ENCODE measurements at regions not wholly inside any gene's neighbourhood (a gene's known extent, or its start where the extent isn't known, plus 50 kb on each side); places are given as distances from the start of the nearest gene placed in this dataset.

GRCh38 chr10:59577984-59578383 is 131.7 kb downstream of the SLC16A9 start:
- no peak overlapping the region for H2AFZ ChIP-seq (ENCODE audit: low read length)

GRCh38 chr10:59575269-59575668 is 134.4 kb downstream of the SLC16A9 start:
- no peaks in the 10 kb centered on the region for H3K36me3 ChIP-seq (replicated peaks; ENCODE audit: insufficient read depth, low read length)
- TF ChIP-seq EZH2phosphoT487 (IDR thresholded peaks at IDR 0.05; ENCODE audit: low read length) (no peak), EZH2 (optimal IDR thresholded peaks at IDR 0.05; ENCODE audit: low read depth, low read length) (no peak), CTCF (IDR thresholded peaks at IDR 0.05; ENCODE audit: low read length) (no peak)
- no peak overlapping the region for H3K9ac ChIP-seq (ENCODE audit: low read length)
- H3K27ac ChIP-seq (ENCODE audit: low read length): no peak overlapping the region
- DNase-seq: no peak
- no peak overlapping the region for H3K4me3 ChIP-seq (ENCODE audit: low read length)
- no peak overlapping the region for H3K4me2 ChIP-seq (ENCODE audit: low read depth, low read length)
- no peaks in the 10 kb centered on the region for H3F3A ChIP-seq (ENCODE audit: insufficient read depth, low read length)
- no peak overlapping the region for H2AFZ ChIP-seq (ENCODE audit: low read length)
- no peaks in the 10 kb centered on the region for H3K27me3 ChIP-seq (replicated peaks; ENCODE audit: insufficient read depth, low read length)
- H3K9me2 ChIP-seq (replicated peaks; ENCODE audit: insufficient read depth, low read length): no peaks in the 10 kb centered on the region
- H3K79me2 ChIP-seq (ENCODE audit: low read length): no peaks in the 10 kb centered on the region
- no peaks in the 10 kb centered on the region for H3K9me3 ChIP-seq (replicated peaks; ENCODE audit: insufficient read depth, low read length)
- H4K20me1 ChIP-seq (ENCODE audit: insufficient read depth, low read length): no peaks in the 10 kb centered on the region
- H3K4me1 ChIP-seq (ENCODE audit: low read length): no peaks in the 10 kb centered on the region

More at GRCh38 chr10:59577984-59578383, 131.7 kb downstream of the SLC16A9 start:
- Histone ChIP-seq H3K4me1 (ENCODE audit: low read length) (no peaks in the 10 kb centered on the region), H3K36me3 (replicated peaks; ENCODE audit: insufficient read depth, low read length) (no peaks in the 10 kb centered on the region), H3F3A (ENCODE audit: insufficient read depth, low read length) (no peaks in the 10 kb centered on the region), H3K4me3 (ENCODE audit: low read length) (no peak overlapping the region), H3K79me2 (ENCODE audit: low read length) (no peaks in the 10 kb centered on the region), H3K27ac (ENCODE audit: low read length) (no peak overlapping the region), H3K4me2 (ENCODE audit: low read depth, low read length) (no peak overlapping the region), H3K9ac (ENCODE audit: low read length) (no peak overlapping the region), H3K27me3 (replicated peaks; ENCODE audit: insufficient read depth, low read length) (no peaks in the 10 kb centered on the region), H3K9me3 (replicated peaks; ENCODE audit: insufficient read depth, low read length) (no peaks in the 10 kb centered on the region), H4K20me1 (ENCODE audit: insufficient read depth, low read length) (no peaks in the 10 kb centered on the region), H3K9me2 (replicated peaks; ENCODE audit: insufficient read depth, low read length) (no peaks in the 10 kb centered on the region)
- TF ChIP-seq EZH2phosphoT487 (IDR thresholded peaks at IDR 0.05; ENCODE audit: low read length) (no peak), EZH2 (optimal IDR thresholded peaks at IDR 0.05; ENCODE audit: low read depth, low read length) (no peak), CTCF (IDR thresholded peaks at IDR 0.05; ENCODE audit: low read length) (no peak)
- DNase-seq: no peak

GRCh38 chr10:59563531-59563930 is 146.1 kb downstream of the SLC16A9 start:
- H3K9me2 ChIP-seq (replicated peaks; ENCODE audit: insufficient read depth, low read length): no peaks in the 10 kb centered on the region
- H4K20me1 ChIP-seq (ENCODE audit: insufficient read depth, low read length): no peaks in the 10 kb centered on the region
- TF ChIP-seq EZH2 (optimal IDR thresholded peaks at IDR 0.05; ENCODE audit: low read depth, low read length): no peak
- no peak for TF ChIP-seq EZH2phosphoT487 (IDR thresholded peaks at IDR 0.05; ENCODE audit: low read length)
- TF ChIP-seq CTCF (IDR thresholded peaks at IDR 0.05; ENCODE audit: low read length): no peak
- no peak overlapping the region for H2AFZ ChIP-seq (ENCODE audit: low read length)
- no peak overlapping the region for H3K4me3 ChIP-seq (ENCODE audit: low read length)
- H3F3A ChIP-seq (ENCODE audit: insufficient read depth, low read length): no peaks in the 10 kb centered on the region
- H3K79me2 ChIP-seq (ENCODE audit: low read length): no peaks in the 10 kb centered on the region
- no peak for DNase-seq
- no peaks in the 10 kb centered on the region for H3K36me3 ChIP-seq (replicated peaks; ENCODE audit: insufficient read depth, low read length)
- H3K4me1 ChIP-seq (ENCODE audit: low read length): no peaks in the 10 kb centered on the region
- H3K27ac ChIP-seq (ENCODE audit: low read length): no peak overlapping the region
- H3K9ac ChIP-seq (ENCODE audit: low read length): no peak overlapping the region
- H3K4me2 ChIP-seq (ENCODE audit: low read depth, low read length): no peak overlapping the region
- H3K27me3 ChIP-seq (replicated peaks; ENCODE audit: insufficient read depth, low read length): no peaks in the 10 kb centered on the region
- H3K9me3 ChIP-seq (replicated peaks; ENCODE audit: insufficient read depth, low read length): no peaks in the 10 kb centered on the region

Measured in MM.1S (cell line).